ENCODE measurements at regions not wholly inside any gene's neighbourhood (a gene's known extent, or its start where the extent isn't known, plus 50 kb on each side); places are given as distances from the start of the nearest gene placed in this dataset.

DNA sequence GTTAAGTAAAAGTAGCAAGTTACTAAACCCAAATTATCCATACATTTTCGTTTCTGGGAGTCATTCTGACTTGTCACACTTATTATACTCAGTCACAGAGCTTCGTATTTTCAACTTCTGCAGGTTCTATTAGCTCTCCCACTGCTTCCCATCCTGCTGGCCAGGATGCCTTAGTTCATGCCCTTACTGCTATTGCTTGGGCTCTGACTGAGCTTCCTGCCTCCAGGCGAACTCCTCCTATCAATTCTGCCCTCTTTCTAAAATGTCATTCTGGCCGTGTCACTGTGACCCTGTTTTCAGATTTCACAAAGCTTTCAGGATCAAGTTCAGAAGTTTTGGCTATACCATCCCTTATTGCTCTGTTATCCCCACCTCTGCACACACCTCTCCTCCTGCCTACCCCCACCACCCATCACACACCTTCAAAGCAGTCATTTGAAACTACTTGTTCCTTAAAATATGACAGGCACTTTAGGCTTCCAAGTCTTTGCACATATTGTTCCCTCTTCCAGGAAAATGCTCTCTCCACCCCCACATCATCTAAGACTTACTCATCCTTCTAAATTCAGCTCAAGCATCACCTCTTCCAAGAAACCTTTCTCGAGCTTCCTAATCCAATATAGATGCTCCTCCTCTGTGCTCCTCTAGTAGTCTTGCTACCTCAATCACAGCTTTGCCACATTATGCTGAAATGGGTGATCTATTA lies 278.0 kb downstream of the BRINP2 start:
- TF ChIP-seq, protein P1, sequence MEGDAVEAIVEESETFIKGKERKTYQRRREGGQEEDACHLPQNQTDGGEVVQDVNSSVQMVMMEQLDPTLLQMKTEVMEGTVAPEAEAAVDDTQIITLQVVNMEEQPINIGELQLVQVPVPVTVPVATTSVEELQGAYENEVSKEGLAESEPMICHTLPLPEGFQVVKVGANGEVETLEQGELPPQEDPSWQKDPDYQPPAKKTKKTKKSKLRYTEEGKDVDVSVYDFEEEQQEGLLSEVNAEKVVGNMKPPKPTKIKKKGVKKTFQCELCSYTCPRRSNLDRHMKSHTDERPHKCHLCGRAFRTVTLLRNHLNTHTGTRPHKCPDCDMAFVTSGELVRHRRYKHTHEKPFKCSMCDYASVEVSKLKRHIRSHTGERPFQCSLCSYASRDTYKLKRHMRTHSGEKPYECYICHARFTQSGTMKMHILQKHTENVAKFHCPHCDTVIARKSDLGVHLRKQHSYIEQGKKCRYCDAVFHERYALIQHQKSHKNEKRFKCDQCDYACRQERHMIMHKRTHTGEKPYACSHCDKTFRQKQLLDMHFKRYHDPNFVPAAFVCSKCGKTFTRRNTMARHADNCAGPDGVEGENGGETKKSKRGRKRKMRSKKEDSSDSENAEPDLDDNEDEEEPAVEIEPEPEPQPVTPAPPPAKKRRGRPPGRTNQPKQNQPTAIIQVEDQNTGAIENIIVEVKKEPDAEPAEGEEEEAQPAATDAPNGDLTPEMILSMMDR (IDR thresholded peaks at IDR 0.05; ENCODE audit: low read depth, low read length, missing control alignments): no peak
- DNase-seq (ENCODE audit: extremely low read depth, low read depth): no peak
- no peak overlapping the region for H3K4me3 ChIP-seq (replicated peaks; ENCODE audit: low read depth, low read length)

DNA sequence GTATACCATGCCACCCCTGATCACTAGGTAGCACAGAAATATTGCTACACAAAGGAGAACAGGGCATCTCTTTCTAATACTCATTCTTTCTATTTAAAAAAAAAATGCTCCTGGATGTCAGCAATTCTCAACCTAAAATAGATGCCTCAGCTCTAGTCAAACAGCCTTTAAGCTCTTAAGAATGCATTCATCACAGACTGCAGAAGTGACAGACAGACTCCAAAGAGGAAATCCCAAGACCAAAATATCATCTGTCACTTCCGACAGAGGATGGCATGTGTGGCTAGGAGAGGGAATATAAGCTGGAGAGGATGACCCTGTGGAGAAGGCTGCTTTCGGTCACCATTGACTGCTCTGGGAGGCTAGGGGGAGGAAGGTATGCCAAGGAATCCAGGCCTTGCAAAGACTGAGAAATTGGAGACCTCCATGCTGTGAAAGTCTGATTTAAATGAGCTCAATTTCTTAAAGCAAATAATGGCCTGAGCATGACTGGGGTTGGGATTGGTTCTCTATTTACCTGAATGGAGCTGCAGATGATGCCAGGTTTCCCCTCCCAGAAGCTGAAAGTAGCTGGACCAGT lies 277.4 kb downstream of the BRINP2 start:
- DNase-seq (ENCODE audit: extremely low read depth, low read depth): no peak
- no peak overlapping the region for H3K4me3 ChIP-seq (replicated peaks; ENCODE audit: low read depth, low read length)
- TF ChIP-seq, protein P1 (IDR thresholded peaks at IDR 0.05; ENCODE audit: low read depth, low read length, missing control alignments): no peak

DNA sequence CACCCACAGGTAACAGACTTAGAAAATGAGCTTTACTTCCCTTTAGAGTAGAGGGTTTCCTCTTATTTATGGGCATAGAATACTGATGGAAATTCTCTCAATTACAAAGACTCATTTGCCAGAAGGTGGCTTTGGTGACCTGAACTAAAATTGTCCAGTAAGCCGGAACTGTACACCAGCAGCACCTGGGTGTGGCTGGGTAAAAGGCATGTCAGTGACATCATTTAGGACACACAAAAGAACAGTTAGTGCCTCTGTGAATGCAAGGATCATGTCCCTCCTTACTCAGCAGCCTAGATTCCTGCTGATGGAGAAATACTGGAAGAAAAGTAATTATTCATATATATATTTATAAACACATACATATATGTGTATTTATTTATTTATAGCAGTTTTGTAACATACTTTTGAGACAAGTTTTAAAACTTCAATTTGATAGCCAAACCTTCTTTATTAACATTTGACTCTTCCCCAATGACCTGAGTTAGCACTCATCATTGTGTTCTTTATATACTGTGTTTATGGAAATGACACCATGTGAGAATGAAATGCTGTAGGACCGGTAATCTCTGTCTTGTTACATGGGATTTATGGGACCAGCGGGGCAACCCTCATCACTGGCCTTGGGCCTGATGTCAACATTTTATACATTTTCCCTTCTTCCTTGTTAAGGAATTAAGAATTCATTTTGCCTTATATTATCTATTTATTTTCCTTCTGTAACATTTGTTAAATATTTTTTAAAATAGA lies 274.4 kb downstream of the BRINP2 start:
- TF ChIP-seq, protein P1 (IDR thresholded peaks at IDR 0.05; ENCODE audit: low read depth, low read length, missing control alignments): no peak
- no peak for DNase-seq (ENCODE audit: extremely low read depth, low read depth)

DNA sequence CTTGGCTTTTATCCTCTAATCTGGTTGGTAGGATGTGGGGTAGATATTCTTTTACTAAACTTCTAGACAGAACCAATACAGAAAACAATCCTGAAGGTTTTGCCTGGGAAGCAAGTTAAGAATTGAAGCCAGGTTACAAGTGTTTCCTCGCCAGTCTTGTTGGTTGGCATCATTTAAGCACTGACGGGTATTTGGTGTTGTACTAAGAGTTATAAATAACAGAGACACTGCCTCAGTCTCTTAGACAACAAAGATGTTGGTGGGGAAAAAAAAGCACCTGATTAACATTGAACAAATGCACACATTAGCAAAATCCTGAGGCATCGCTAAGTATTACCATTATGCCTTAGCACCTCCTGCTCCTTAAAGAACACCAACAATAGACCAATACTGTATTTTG lies 272.2 kb downstream of the BRINP2 start:
- DNase-seq (ENCODE audit: extremely low read depth, low read depth): no peak
- TF ChIP-seq, protein P1 (IDR thresholded peaks at IDR 0.05; ENCODE audit: low read depth, low read length, missing control alignments): no peak
- H3K4me3 ChIP-seq (replicated peaks; ENCODE audit: low read depth, low read length): no peak overlapping the region

More for the DNA sequence above, 274.4 kb downstream of the BRINP2 start:
- H3K4me3 ChIP-seq (replicated peaks; ENCODE audit: low read depth, low read length): no peak overlapping the region

DNA sequence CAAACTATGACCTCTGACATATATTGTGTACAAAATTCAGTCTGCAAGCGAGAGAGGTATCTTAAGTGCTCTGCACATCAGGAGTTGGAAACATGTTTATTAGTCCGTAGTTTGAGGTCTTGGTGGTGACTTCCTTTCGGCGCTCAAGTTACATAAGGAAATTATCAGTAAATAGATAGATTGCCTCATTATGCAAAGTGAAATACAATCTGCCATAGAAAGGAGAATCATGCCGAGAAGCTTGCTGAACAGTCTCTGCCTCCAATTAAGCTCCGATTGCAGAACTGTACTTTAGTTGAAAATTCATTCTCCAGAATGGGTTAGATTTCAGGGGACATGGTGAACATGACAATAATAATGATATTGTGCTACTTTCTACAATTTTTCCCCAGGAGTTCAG lies 271.8 kb downstream of the BRINP2 start:
- no peak for DNase-seq (ENCODE audit: extremely low read depth, low read depth)
- no peak overlapping the region for H3K4me3 ChIP-seq (replicated peaks; ENCODE audit: low read depth, low read length)
- TF ChIP-seq, protein P1 (IDR thresholded peaks at IDR 0.05; ENCODE audit: low read depth, low read length, missing control alignments): no peak

DNA sequence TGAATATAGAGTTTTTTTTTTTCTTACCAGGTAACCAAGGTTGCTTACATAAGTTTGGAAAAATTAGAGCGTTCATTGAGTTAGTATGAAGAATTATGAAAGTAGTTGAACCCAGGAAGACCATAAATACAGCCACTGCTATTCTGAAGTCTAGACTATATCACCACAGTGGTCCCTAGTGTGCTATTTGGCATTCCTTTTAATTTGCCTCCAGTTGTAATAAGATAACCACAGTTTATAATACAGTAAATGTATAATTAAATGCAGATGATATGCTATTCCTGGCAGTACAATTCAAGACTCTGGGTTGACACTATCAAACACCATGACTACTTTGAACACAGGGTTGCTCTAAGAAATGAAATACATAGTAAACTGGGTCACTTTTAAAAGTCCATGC lies 270.5 kb downstream of the BRINP2 start:
- H3K4me3 ChIP-seq (replicated peaks; ENCODE audit: low read depth, low read length): no peak overlapping the region
- TF ChIP-seq, protein P1 (IDR thresholded peaks at IDR 0.05; ENCODE audit: low read depth, low read length, missing control alignments): no peak
- no peak for DNase-seq (ENCODE audit: extremely low read depth, low read depth)
